ENCODE measurements at regions not wholly inside any gene's neighbourhood (a gene's known extent, or its start where the extent isn't known, plus 50 kb on each side); places are given as distances from the start of the nearest gene placed in this dataset.

DNA sequence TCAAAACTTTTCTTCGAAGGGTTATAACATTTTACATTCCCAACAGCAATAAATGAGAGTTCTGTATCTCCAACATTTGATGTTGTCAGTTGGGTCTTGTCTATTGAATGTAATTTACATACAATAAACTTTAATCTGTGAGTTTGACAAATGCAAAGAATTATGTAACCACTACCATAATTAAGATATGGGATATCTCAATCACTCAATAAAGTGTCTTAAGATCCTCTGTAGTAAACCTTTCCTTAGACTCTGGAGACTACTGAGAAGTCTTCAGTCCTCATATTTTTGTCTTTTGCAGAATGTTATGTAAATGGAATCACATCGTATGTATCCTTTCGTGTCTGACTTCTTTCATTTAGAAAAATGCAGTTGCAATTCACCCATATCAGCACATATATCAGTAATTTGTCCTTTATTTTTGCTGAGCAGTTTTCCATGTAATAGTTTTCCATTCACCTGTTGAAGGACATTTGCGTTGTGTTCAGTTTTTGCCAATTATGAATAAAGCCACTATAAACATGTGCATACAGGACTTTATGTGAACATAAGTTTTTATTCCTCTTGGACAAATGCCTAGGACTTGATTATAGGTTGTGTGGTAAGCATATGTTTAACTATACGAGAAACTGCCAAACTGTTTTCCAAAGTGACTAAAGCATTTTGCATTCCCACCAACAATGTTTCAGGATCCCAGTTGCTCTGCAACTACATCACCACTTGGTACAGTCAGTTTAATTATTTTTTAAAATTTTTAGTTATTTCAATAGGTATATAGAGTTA is 784.6 kb upstream of the ZNF608 start:
- DNase-seq (ENCODE audit: low read depth, low spot score): no peak
- H3K36me3 Mint-ChIP-seq (ENCODE audit: low read depth): peaks cover 19% of the 10 kb centered on the region
- no peak overlapping the region for H3K4me3 Mint-ChIP-seq
- H3K4me1 Mint-ChIP-seq: peaks cover 16% of the 10 kb centered on the region
- no peaks in the 10 kb centered on the region for H3K27me3 Mint-ChIP-seq (ENCODE audit: low read depth)
- no peak overlapping the region for H3K27ac Mint-ChIP-seq (ENCODE audit: unreplicated experiment)
- H3K9me3 Mint-ChIP-seq: peaks cover 16% of the 10 kb centered on the region
- TF ChIP-seq, protein P1, sequence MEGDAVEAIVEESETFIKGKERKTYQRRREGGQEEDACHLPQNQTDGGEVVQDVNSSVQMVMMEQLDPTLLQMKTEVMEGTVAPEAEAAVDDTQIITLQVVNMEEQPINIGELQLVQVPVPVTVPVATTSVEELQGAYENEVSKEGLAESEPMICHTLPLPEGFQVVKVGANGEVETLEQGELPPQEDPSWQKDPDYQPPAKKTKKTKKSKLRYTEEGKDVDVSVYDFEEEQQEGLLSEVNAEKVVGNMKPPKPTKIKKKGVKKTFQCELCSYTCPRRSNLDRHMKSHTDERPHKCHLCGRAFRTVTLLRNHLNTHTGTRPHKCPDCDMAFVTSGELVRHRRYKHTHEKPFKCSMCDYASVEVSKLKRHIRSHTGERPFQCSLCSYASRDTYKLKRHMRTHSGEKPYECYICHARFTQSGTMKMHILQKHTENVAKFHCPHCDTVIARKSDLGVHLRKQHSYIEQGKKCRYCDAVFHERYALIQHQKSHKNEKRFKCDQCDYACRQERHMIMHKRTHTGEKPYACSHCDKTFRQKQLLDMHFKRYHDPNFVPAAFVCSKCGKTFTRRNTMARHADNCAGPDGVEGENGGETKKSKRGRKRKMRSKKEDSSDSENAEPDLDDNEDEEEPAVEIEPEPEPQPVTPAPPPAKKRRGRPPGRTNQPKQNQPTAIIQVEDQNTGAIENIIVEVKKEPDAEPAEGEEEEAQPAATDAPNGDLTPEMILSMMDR (conservative IDR thresholded peaks at IDR 0.05): no peak

DNA sequence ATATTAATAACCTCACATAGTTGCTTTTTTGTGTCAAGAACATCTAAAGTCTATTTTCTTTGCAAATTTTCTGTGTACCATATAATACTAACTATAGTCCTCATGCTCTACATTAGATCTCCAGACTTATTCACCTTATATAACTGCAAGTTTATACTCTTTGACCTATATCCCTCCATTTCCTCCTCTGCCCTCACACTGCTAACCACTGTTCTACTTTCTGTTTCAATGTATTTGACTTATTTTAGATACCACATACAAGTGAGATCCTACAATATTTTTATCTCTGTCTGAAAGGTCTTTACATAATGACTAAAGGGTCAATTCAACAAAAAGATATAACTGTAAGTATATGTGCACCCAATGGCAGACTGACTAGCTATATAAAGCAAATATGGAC is 789.7 kb upstream of the ZNF608 start:
- Mint-ChIP-seq H3K9me3 (peaks cover 34% of the 10 kb centered on the region), H3K4me1 (no peaks in the 10 kb centered on the region), H3K4me3 (no peak overlapping the region), H3K27ac (ENCODE audit: unreplicated experiment) (no peak overlapping the region), H3K27me3 (ENCODE audit: low read depth) (no peaks in the 10 kb centered on the region), H3K36me3 (ENCODE audit: low read depth) (peaks cover 45% of the 10 kb centered on the region)
- TF ChIP-seq, protein P1 (conservative IDR thresholded peaks at IDR 0.05): no peak
- DNase-seq (ENCODE audit: low read depth, low spot score): no peak

GRCh38 chr5:125536582-125536981 is 790.1 kb upstream of the ZNF608 start:
- Mint-ChIP-seq H3K9me3 (peaks cover 35% of the 10 kb centered on the region), H3K27me3 (ENCODE audit: low read depth) (no peaks in the 10 kb centered on the region), H3K36me3 (ENCODE audit: low read depth) (peaks cover 47% of the 10 kb centered on the region), H3K4me3 (no peak overlapping the region), H3K4me1 (no peaks in the 10 kb centered on the region), H3K27ac (ENCODE audit: unreplicated experiment) (no peak overlapping the region)
- DNase-seq (ENCODE audit: low read depth, low spot score): no peak
- TF ChIP-seq, protein P1 (conservative IDR thresholded peaks at IDR 0.05): no peak

DNA sequence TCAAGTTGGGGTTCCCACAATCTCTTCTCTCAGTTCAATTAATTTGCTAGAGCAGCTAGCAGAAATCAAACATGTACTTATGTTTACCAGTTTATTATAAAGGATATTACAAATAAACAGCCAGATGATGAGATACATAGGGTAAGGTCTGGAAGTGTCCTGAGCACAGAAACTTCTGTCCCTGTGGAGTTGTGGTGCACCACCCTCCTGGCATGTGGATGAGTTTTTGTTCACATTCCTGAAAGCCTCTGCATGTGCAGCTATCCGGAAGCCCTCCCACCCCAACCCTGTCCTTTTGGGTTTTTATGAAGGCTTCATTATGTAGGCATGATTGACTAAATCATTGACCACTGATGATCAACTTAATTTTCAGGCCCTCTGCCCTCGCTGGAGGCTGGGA is 791.2 kb upstream of the ZNF608 start:
- Mint-ChIP-seq H3K27me3 (ENCODE audit: low read depth) (no peaks in the 10 kb centered on the region), H3K4me3 (no peak overlapping the region), H3K9me3 (peaks cover 32% of the 10 kb centered on the region), H3K36me3 (ENCODE audit: low read depth) (peaks cover 43% of the 10 kb centered on the region), H3K27ac (ENCODE audit: unreplicated experiment) (no peak overlapping the region), H3K4me1 (no peaks in the 10 kb centered on the region)
- DNase-seq (ENCODE audit: low read depth, low spot score): no peak
- TF ChIP-seq, protein P1 (conservative IDR thresholded peaks at IDR 0.05): no peak

GRCh38 chr5:125538469-125538868 is 792.0 kb upstream of the ZNF608 start:
- Mint-ChIP-seq H3K36me3 (ENCODE audit: low read depth) (peaks cover 34% of the 10 kb centered on the region), H3K4me1 (no peaks in the 10 kb centered on the region), H3K9me3 (peaks cover 25% of the 10 kb centered on the region), H3K4me3 (no peak overlapping the region), H3K27ac (ENCODE audit: unreplicated experiment) (no peak overlapping the region), H3K27me3 (ENCODE audit: low read depth) (no peaks in the 10 kb centered on the region)
- no peak for DNase-seq (ENCODE audit: low read depth, low spot score)
- TF ChIP-seq, protein P1 (conservative IDR thresholded peaks at IDR 0.05): no peak

Data from neural crest cell (in vitro differentiated cells).